H1 (cell line): ENCODE measurements at regions not wholly inside any gene's neighbourhood (a gene's known extent, or its start where the extent isn't known, plus 50 kb on each side); places are given as distances from the start of the nearest gene placed in this dataset.

ENCODE experiments used
- CEBPB ChIP-seq: IDR thresholded peaks from 2 replicates; pipeline ENCODE4 v1.6.1; 2012; ENCODE audit warnings: low read depth, low read length
- CHD7 ChIP-seq: fragments of 300-600 bp; sonication (generic); IDR thresholded peaks from 2 replicates; pipeline ENCODE4 v1.7.1; 2012; ENCODE audit warnings: low read length, moderate library complexity, mild to moderate bottlenecking, inconsistent platforms; ENCODE audit not compliant: insufficient replicate concordance
- GABPA ChIP-seq: IDR thresholded peaks from 2 replicates; pipeline ENCODE4 v1.6.1; 2011; ENCODE audit warnings: mild to moderate bottlenecking, low read length, moderate library complexity, borderline replicate concordance; ENCODE audit not compliant: insufficient read depth
- KDM5A ChIP-seq: fragments of 200-600 bp; IDR thresholded peaks from 2 replicates; pipeline ENCODE4 v1.7.1; 2012; ENCODE audit warnings: mild to moderate bottlenecking, low read length, inconsistent platforms, mixed read lengths
- NANOG ChIP-seq: IDR thresholded peaks from 2 replicates; pipeline ENCODE4 v1.6.1; 2011; ENCODE audit warnings: low read length, low read depth, mild to moderate bottlenecking, inconsistent platforms; ENCODE audit not compliant: insufficient read depth, poor library complexity, severe bottlenecking
- POLR2A ChIP-seq, 2 experiments: IDR thresholded peaks; 1 replicate in 1 of 2; 2 replicates in 1 of 2; pipeline ENCODE4 v1.6.1; 2011; ENCODE audit warnings: low read depth in 2 of 2, low read length in 2 of 2, mild to moderate bottlenecking in 2 of 2; ENCODE audit errors: control extremely low read depth in 1 of 2
- SAP30 ChIP-seq: fragments of 300-600 bp; sonication (generic); IDR thresholded peaks from 2 replicates; pipeline ENCODE4 v1.7.1; 2012; ENCODE audit warnings: low read length, moderate library complexity, mild to moderate bottlenecking, inconsistent platforms; ENCODE audit not compliant: insufficient read depth, insufficient replicate concordance
- SIX5 ChIP-seq: IDR thresholded peaks from 2 replicates; pipeline ENCODE4 v1.6.1; 2011; ENCODE audit warnings: mild to moderate bottlenecking, low read depth, low read length

- no peak for TF ChIP-seq CHD7
- TF ChIP-seq NANOG: no peak
- no peak for TF ChIP-seq SAP30
- TF ChIP-seq POLR2A (IDR thresholded peaks at IDR 0.05; ENCODE audit: control extremely low read depth in 1 of 2, low read depth in 2 of 2, low read length in 2 of 2): no peak
- TF ChIP-seq KDM5A: no peak
- TF ChIP-seq GABPA: no peak
- TF ChIP-seq SIX5: no peak
- no peak for TF ChIP-seq CEBPB
These were observed 223.8 kb upstream of the ARRDC4 start (continued) for GRCh38 chr15:97736748-97737147.
